Bronchial epithelial cell (primary cell): ENCODE measurements at regions not wholly inside any gene's neighbourhood (a gene's known extent, or its start where the extent isn't known, plus 50 kb on each side); places are given as distances from the start of the nearest gene placed in this dataset.

ENCODE experiments used
- DNase-seq: peaks from one replicate; pipeline ENCODE4 v3.0.0-alpha.2; 2010; ENCODE audit warnings: low read depth
- FAIRE-seq: peaks from 2 replicates; lab custom pipeline; 2011; peaks lifted over from hg19 to GRCh38; lab: Jason Lieb, UNC
- H3K27me3 ChIP-seq: 2 replicates; pipeline ENCODE4 v1.5.1; 2011; ENCODE audit warnings: low read length; ENCODE audit not compliant: control insufficient read depth, insufficient read depth
- H3K36me3 ChIP-seq: 2 replicates; pipeline ENCODE4 v1.5.1; 2011; ENCODE audit warnings: low read length; ENCODE audit not compliant: control insufficient read depth, insufficient read depth
- H3K4me3 ChIP-seq: 2 replicates; pipeline ENCODE4 v1.5.1; 2011; ENCODE audit warnings: mild to moderate bottlenecking, low read depth, low read length, control low read depth
- CTCF ChIP-seq: IDR thresholded peaks from 2 replicates; pipeline ENCODE4 v1.5.1; 2011; ENCODE audit warnings: mild to moderate bottlenecking, moderate library complexity, low read length, control low read depth, inconsistent platforms; ENCODE audit not compliant: insufficient read depth, severe bottlenecking

- TF ChIP-seq CTCF = no peak
- Histone ChIP-seq H3K4me3 (no peak overlapping the region), H3K27me3 (no peaks in the 10 kb centered on the region), H3K36me3 (no peaks in the 10 kb centered on the region)
- no peak for DNase-seq
- no peak for FAIRE-seq
Measured at GRCh38 chr4:33218238-33218637, 2498.1 kb downstream of the PCDH7 start.

- Histone ChIP-seq H3K4me3 (no peak overlapping the region), H3K36me3 (no peaks in the 10 kb centered on the region), H3K27me3 (no peaks in the 10 kb centered on the region)
- no peak for FAIRE-seq
- no peak for TF ChIP-seq CTCF
- DNase-seq = no peak
Measured at GRCh38 chr4:33226133-33226532, 2506.0 kb downstream of the PCDH7 start.

GRCh38 chr4:33226783-33227182 is 2506.6 kb downstream of the PCDH7 start:
- FAIRE-seq = no peak
- no peak for DNase-seq
- no peak for TF ChIP-seq CTCF
- Histone ChIP-seq H3K27me3 (no peaks in the 10 kb centered on the region), H3K4me3 (no peak overlapping the region), H3K36me3 (no peaks in the 10 kb centered on the region)

GRCh38 chr4:33255094-33255493 is 2534.9 kb downstream of the PCDH7 start:
- no peaks in the 10 kb centered on the region for H3K27me3 ChIP-seq
- DNase-seq = no peak
- FAIRE-seq = no peak
- H3K4me3 ChIP-seq = no peak overlapping the region
- no peak for TF ChIP-seq CTCF
- no peaks in the 10 kb centered on the region for H3K36me3 ChIP-seq

GRCh38 chr4:33255507-33255906 is 2535.3 kb downstream of the PCDH7 start:
- Histone ChIP-seq H3K27me3 (no peaks in the 10 kb centered on the region), H3K4me3 (no peak overlapping the region), H3K36me3 (no peaks in the 10 kb centered on the region)
- no peak for TF ChIP-seq CTCF
- FAIRE-seq (no peak), DNase-seq (no peak)

GRCh38 chr4:33262824-33263223 is 2542.7 kb downstream of the PCDH7 start:
- no peaks in the 10 kb centered on the region for H3K36me3 ChIP-seq
- FAIRE-seq (no peak), DNase-seq (peak; percentile 22)
- H3K4me3 ChIP-seq = no peak overlapping the region
- no peak for TF ChIP-seq CTCF
- no peaks in the 10 kb centered on the region for H3K27me3 ChIP-seq
